Activated CD8-positive, alpha-beta T cell treated with anti-CD3 and anti-CD28 coated beads for 36 hours (primary cell): ENCODE measurements at regions not wholly inside any gene's neighbourhood (a gene's known extent, or its start where the extent isn't known, plus 50 kb on each side); places are given as distances from the start of the nearest gene placed in this dataset.
"Not testable (repeated sequence)": the region's sequence is repeated elsewhere in the genome, so short reads cannot be mapped to it uniquely, and the experiment has no call there.

Source experiments
- ATAC-seq: fragments of 200-7000 bp; cut with Tn5 transposase; one replicate; pipeline ENCODE4 v1.10.0; 2021; ENCODE audit warnings: mild to moderate bottlenecking, moderate library complexity
- CTCF ChIA-PET: fragments of 350-600 bp; sonication (Branson Sonifier 250); formaldehyde crosslinking; loops from one replicate; lab custom pipeline; 2021; ENCODE audit warnings: antibody characterized with exemption; lab: Charles Lee
- POLR2A ChIA-PET: fragments of 350-600 bp; sonication (Branson Sonifier 250); formaldehyde crosslinking; loops from one replicate; lab custom pipeline; 2021; ENCODE audit warnings: antibody characterized with exemption; lab: Charles Lee
- DNase-seq: peaks from one replicate; pipeline ENCODE4 v3.0.0-alpha.2; 2020
- H3K27ac Mint-ChIP-seq: one replicate; pipeline ENCODE4 v1.8.0; 2021; ENCODE audit warnings: mild to moderate bottlenecking, mixed read lengths
- H3K27me3 Mint-ChIP-seq: one replicate; pipeline ENCODE4 v1.8.0; 2021; ENCODE audit warnings: mixed read lengths
- H3K36me3 Mint-ChIP-seq: one replicate; pipeline ENCODE4 v1.8.0; 2021; ENCODE audit warnings: low read depth, mixed read lengths
- H3K4me1 Mint-ChIP-seq: one replicate; pipeline ENCODE4 v1.8.0; 2021; ENCODE audit warnings: low read depth, mixed read lengths
- H3K4me3 Mint-ChIP-seq: one replicate; pipeline ENCODE4 v1.8.0; 2021; ENCODE audit warnings: mild to moderate bottlenecking, moderate library complexity, mixed read lengths
- H3K9me3 Mint-ChIP-seq: one replicate; pipeline ENCODE4 v1.8.0; 2021; ENCODE audit warnings: mixed read lengths
- intact Hi-C: fragments of 100-400 bp; cut with micrococcal nuclease; formaldehyde crosslinking; loops from one replicate; pipeline ENCODE4 v1.10.0; 2022
- TF ChIP-seq, protein P1 (sequence below): fragments of 200-600 bp; IDR thresholded peaks from one replicate; pipeline ENCODE4 v1.8.0; 2022; ENCODE audit warnings: antibody characterized with exemption, mild to moderate bottlenecking

GRCh38 chr5:96324708-96325107, 108.3 kb downstream of the PCSK1 start:
- ATAC-seq (no peak), DNase-seq (no peak)
- TF ChIP-seq, protein P1, sequence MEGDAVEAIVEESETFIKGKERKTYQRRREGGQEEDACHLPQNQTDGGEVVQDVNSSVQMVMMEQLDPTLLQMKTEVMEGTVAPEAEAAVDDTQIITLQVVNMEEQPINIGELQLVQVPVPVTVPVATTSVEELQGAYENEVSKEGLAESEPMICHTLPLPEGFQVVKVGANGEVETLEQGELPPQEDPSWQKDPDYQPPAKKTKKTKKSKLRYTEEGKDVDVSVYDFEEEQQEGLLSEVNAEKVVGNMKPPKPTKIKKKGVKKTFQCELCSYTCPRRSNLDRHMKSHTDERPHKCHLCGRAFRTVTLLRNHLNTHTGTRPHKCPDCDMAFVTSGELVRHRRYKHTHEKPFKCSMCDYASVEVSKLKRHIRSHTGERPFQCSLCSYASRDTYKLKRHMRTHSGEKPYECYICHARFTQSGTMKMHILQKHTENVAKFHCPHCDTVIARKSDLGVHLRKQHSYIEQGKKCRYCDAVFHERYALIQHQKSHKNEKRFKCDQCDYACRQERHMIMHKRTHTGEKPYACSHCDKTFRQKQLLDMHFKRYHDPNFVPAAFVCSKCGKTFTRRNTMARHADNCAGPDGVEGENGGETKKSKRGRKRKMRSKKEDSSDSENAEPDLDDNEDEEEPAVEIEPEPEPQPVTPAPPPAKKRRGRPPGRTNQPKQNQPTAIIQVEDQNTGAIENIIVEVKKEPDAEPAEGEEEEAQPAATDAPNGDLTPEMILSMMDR, result no peak
- ChIA-PET POLR2A (no interaction called here), CTCF (interaction anchor here (4.4 kb wide), 1 partner anchor 12 kb away, joined by 43 read pairs; no protein-coding TSS in a partner anchor)
- intact Hi-C loops, result no loop called here
- H3K27ac Mint-ChIP-seq, result no peak overlapping the region
- H3K27me3 Mint-ChIP-seq, result peaks cover 20% of the 10 kb centered on the region
- no peaks in the 10 kb centered on the region for H3K36me3 Mint-ChIP-seq
- H3K4me3 Mint-ChIP-seq, result no peak overlapping the region
- H3K4me1 Mint-ChIP-seq, result no peaks in the 10 kb centered on the region
- H3K9me3 Mint-ChIP-seq, result no peaks in the 10 kb centered on the region

GRCh38 chr5:96322865-96323264, 110.2 kb downstream of the PCSK1 start:
- DNase-seq (no peak), ATAC-seq (no peak)
- Mint-ChIP-seq H3K36me3 (no peaks in the 10 kb centered on the region), H3K4me1 (no peaks in the 10 kb centered on the region), H3K9me3 (no peaks in the 10 kb centered on the region), H3K27me3 (peaks cover 16% of the 10 kb centered on the region), H3K27ac (no peak overlapping the region), H3K4me3 (no peak overlapping the region)
- intact Hi-C loops, result no loop called here
- ChIA-PET POLR2A (no interaction called here), CTCF (interaction anchor here (0.8 to 4.4 kb wide), 3 partner anchors 14 to 478 kb away, joined by 3 to 43 read pairs (median 4); no protein-coding TSS in a partner anchor)
- TF ChIP-seq, protein P1, result no peak

DNA sequence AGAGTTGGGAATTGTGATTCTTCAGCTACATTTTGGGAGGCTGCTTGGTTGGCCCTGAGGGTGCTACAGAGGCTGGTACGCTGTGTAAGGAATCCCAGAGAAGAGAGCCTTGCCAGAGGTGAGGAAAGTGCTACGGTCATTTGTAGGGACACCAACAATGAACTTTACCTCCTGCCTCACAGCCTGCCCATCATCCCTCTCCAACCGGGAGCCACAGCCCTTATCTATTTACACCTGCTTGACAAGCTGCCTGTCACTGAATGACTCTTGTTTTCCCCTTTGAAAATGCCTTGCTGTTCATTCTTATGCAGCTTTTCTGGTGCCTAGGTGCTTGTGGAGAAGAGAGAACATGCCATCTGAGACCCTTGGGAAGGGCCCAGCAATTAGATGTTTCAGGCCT, 110.8 kb downstream of the PCSK1 start:
- DNase-seq (no peak), ATAC-seq (no peak)
- no peak overlapping the region for H3K27ac Mint-ChIP-seq
- no peaks in the 10 kb centered on the region for H3K4me1 Mint-ChIP-seq
- no peaks in the 10 kb centered on the region for H3K36me3 Mint-ChIP-seq
- H3K9me3 Mint-ChIP-seq, result no peaks in the 10 kb centered on the region
- intact Hi-C loops, result no loop called here
- POLR2A ChIA-PET, result no interaction called here
- no peak overlapping the region for H3K4me3 Mint-ChIP-seq
- CTCF ChIA-PET, result interaction anchor here (1.5 to 4.4 kb wide), 2 partner anchors 14 to 19 kb away, joined by 4 to 43 read pairs; no protein-coding TSS in a partner anchor
- TF ChIP-seq, protein P1, result no peak
- H3K27me3 Mint-ChIP-seq, result peaks cover 16% of the 10 kb centered on the region

- TF ChIP-seq, protein P1, result no peak
- Mint-ChIP-seq H3K27ac (no peak overlapping the region), H3K9me3 (no peaks in the 10 kb centered on the region), H3K27me3 (peaks cover 12% of the 10 kb centered on the region), H3K4me3 (no peak overlapping the region), H3K36me3 (no peaks in the 10 kb centered on the region), H3K4me1 (no peaks in the 10 kb centered on the region)
- POLR2A ChIA-PET, result no interaction called here
- intact Hi-C loops, result no loop called here
- DNase-seq, result no peak
- no peak for ATAC-seq
- CTCF ChIA-PET, result interaction anchor here (4.4 kb wide), 1 partner anchor 15 kb away, joined by 43 read pairs; no protein-coding TSS in a partner anchor
Observed at GRCh38 chr5:96321345-96321744, 111.7 kb downstream of the PCSK1 start.

GRCh38 chr5:96320797-96321196, 112.3 kb downstream of the PCSK1 start:
- ChIA-PET POLR2A (no interaction called here), CTCF (no interaction called here)
- no peaks in the 10 kb centered on the region for H3K36me3 Mint-ChIP-seq
- peaks cover 7% of the 10 kb centered on the region for H3K27me3 Mint-ChIP-seq
- H3K4me3 Mint-ChIP-seq, result no peak overlapping the region
- TF ChIP-seq, protein P1, result no peak
- no peaks in the 10 kb centered on the region for H3K4me1 Mint-ChIP-seq
- no peak overlapping the region for H3K27ac Mint-ChIP-seq
- intact Hi-C loops, result no loop called here
- ATAC-seq, result no peak
- no peak for DNase-seq
- H3K9me3 Mint-ChIP-seq, result no peaks in the 10 kb centered on the region

DNA sequence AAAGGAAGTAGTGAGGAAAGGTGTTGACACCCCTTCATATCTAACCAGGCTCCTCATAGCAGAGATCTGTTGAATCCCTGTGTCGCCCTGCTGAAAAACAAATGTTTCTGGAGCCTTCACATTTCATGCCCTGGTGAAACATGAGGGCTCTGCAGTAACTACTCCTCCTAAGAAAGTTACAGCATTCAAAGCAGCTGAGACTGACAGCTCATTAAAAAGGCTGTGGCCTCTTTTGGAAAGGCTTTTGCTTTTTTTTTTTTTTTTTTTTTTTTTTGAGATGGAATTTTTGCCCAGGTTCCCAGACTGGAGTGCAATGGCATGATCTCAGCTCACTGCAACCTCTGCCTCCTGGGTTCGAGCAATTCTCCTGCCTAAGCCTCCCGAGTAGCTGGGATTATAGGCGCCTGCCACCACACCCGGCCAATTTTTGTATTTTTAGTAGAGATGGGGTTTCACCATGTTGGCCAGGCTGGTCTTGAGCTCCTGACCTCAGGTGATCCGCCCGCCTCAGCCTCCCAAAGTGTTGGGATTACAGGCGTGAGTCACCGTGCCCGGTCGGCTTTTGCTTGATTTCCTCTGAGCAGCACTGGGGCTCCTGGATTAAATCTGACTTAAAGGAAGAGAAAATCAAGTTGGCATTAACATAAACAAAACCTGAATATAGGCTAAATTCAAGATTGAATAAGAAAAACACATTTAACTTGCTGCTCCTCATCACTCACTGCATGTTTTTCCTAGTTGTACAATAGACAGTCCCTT, 112.9 kb downstream of the PCSK1 start:
- CTCF ChIA-PET, H3K27ac Mint-ChIP-seq, DNase-seq, H3K27me3 Mint-ChIP-seq, POLR2A ChIA-PET, intact Hi-C loops, H3K9me3 Mint-ChIP-seq, H3K36me3 Mint-ChIP-seq, ATAC-seq, H3K4me1 Mint-ChIP-seq, H3K4me3 Mint-ChIP-seq: not testable (repeated sequence)
